ENCODE measurements at regions not wholly inside any gene's neighbourhood (a gene's known extent, or its start where the extent isn't known, plus 50 kb on each side); places are given as distances from the start of the nearest gene placed in this dataset.

- Histone ChIP-seq H3K27me3 (no peaks in the 10 kb centered on the region), H3K4me3 (no peak overlapping the region), H3K27ac (no peak overlapping the region), H3K36me3 (no peaks in the 10 kb centered on the region), H3K9me3 (no peaks in the 10 kb centered on the region), H3K4me1 (no peaks in the 10 kb centered on the region)
- intact Hi-C loops (cut with DNase I): no loop called here
- 83 to 84% methylated on average over 4 of the region's 4 CpGs for WGBS, 2 donors
- no peak for TF ChIP-seq CTCF (IDR thresholded peaks at IDR 0.05)
- TF ChIP-seq POLR2A (IDR thresholded peaks at IDR 0.05): no peak
- no peak for DNase-seq
Observed at GRCh38 chr2:16264931-16265540, 324.7 kb downstream of the MYCN start.

- intact Hi-C loops (cut with DNase I): no loop called here
- H3K36me3 ChIP-seq: no peaks in the 10 kb centered on the region
- TF ChIP-seq POLR2A (IDR thresholded peaks at IDR 0.05) (no peak), CTCF (IDR thresholded peaks at IDR 0.05) (no peak)
Observed at GRCh38 chr2:16264491-16264890, 324.1 kb downstream of the MYCN start.

GRCh38 chr2:16263241-16263890, 323.0 kb downstream of the MYCN start:
- TF ChIP-seq CTCF (IDR thresholded peaks at IDR 0.05) (no peak), POLR2A (IDR thresholded peaks at IDR 0.05) (no peak)
- H3K27ac ChIP-seq: no peak overlapping the region
- H3K4me1 ChIP-seq: no peaks in the 10 kb centered on the region
- no peaks in the 10 kb centered on the region for H3K9me3 ChIP-seq
- H3K27me3 ChIP-seq: no peaks in the 10 kb centered on the region
- WGBS, 2 donors: 83 to 88% methylated on average over 14 of the region's 14 CpGs
- no peak for DNase-seq
- intact Hi-C loops (cut with DNase I): no loop called here
- no peak overlapping the region for H3K4me3 ChIP-seq
- H3K36me3 ChIP-seq: no peaks in the 10 kb centered on the region

More at GRCh38 chr2:16264491-16264890, 324.1 kb downstream of the MYCN start:
- H3K27me3 ChIP-seq: no peaks in the 10 kb centered on the region
- no peak overlapping the region for H3K4me3 ChIP-seq
- DNase-seq: no peak
- H3K9me3 ChIP-seq: no peaks in the 10 kb centered on the region
- 69 to 75% methylated on average over 4 of the region's 4 CpGs for WGBS, 2 donors
- H3K4me1 ChIP-seq: no peaks in the 10 kb centered on the region
- no peak overlapping the region for H3K27ac ChIP-seq

- no peaks in the 10 kb centered on the region for H3K27me3 ChIP-seq
- H3K36me3 ChIP-seq: no peaks in the 10 kb centered on the region
- intact Hi-C loops (cut with DNase I): no loop called here
- DNase-seq: no peak
- WGBS, 2 donors: 88% methylated on average over 10 to 11 of the region's 11 CpGs
- H3K4me3 ChIP-seq: no peak overlapping the region
- no peaks in the 10 kb centered on the region for H3K9me3 ChIP-seq
- TF ChIP-seq CTCF (IDR thresholded peaks at IDR 0.05): no peak
- no peak for TF ChIP-seq POLR2A (IDR thresholded peaks at IDR 0.05)
- no peak overlapping the region for H3K27ac ChIP-seq
- no peaks in the 10 kb centered on the region for H3K4me1 ChIP-seq
Observed at GRCh38 chr2:16262526-16263178, 322.3 kb downstream of the MYCN start.

- H3K27me3 ChIP-seq: no peaks in the 10 kb centered on the region
- H3K27ac ChIP-seq: no peak overlapping the region
- no peaks in the 10 kb centered on the region for H3K36me3 ChIP-seq
- TF ChIP-seq POLR2A (IDR thresholded peaks at IDR 0.05): no peak
- no peak for TF ChIP-seq CTCF (IDR thresholded peaks at IDR 0.05)
- no peak overlapping the region for H3K4me3 ChIP-seq
- no peaks in the 10 kb centered on the region for H3K9me3 ChIP-seq
- intact Hi-C loops (cut with DNase I): no loop called here
- no peak for DNase-seq
- no peaks in the 10 kb centered on the region for H3K4me1 ChIP-seq
- 85 to 88% methylated on average over 2 of the region's 2 CpGs for WGBS, 2 donors
Observed at GRCh38 chr2:16261791-16262190, 321.4 kb downstream of the MYCN start.
